ENCODE measurements at regions not wholly inside any gene's neighbourhood (a gene's known extent, or its start where the extent isn't known, plus 50 kb on each side); places are given as distances from the start of the nearest gene placed in this dataset.

- no peak for DNase-seq (ENCODE audit: low read depth in 2 of 2)
Measured at GRCh38 chr7:19869979-19870378, 96.6 kb upstream of the TMEM196 start.

- DNase-seq (ENCODE audit: low read depth in 2 of 2), result no peak
Measured at GRCh38 chr7:19853261-19853832, 79.9 kb upstream of the TMEM196 start.

- no peak for DNase-seq (ENCODE audit: low read depth in 2 of 2)
Measured at GRCh38 chr7:19852192-19852591, 78.8 kb upstream of the TMEM196 start.

- DNase-seq (ENCODE audit: low read depth in 2 of 2), result no peak
Measured at GRCh38 chr7:19851504-19851903, 78.1 kb upstream of the TMEM196 start.

- DNase-seq (ENCODE audit: low read depth in 2 of 2), result no peak
Measured at GRCh38 chr7:19834566-19834965, 61.1 kb upstream of the TMEM196 start.

GRCh38 chr7:19830604-19831003, 57.2 kb upstream of the TMEM196 start:
- no peak for DNase-seq (ENCODE audit: low read depth in 2 of 2)
